KMS-11 (cell line): ENCODE measurements at regions not wholly inside any gene's neighbourhood (a gene's known extent, or its start where the extent isn't known, plus 50 kb on each side); places are given as distances from the start of the nearest gene placed in this dataset.

Source experiments
- H2AFZ ChIP-seq: fragments of 200-600 bp; sonication (generic); 2 replicates; pipeline ENCODE4 v1.6.1; 2016; ENCODE audit warnings: antibody characterized with exemption, mixed run types, low read depth
- H3K27ac ChIP-seq: fragments of 200-600 bp; sonication (generic); 2 replicates; pipeline ENCODE4 v1.6.1; 2016; ENCODE audit warnings: mild to moderate bottlenecking, mixed run types
- H3K27me3 ChIP-seq: fragments of 200-600 bp; sonication (generic); 2 replicates; pipeline ENCODE4 v1.6.1; 2017; ENCODE audit warnings: mild to moderate bottlenecking, low read depth, mixed run types, moderate library complexity; ENCODE audit not compliant: insufficient read depth
- H3K36me3 ChIP-seq: fragments of 200-600 bp; sonication (generic); 2 replicates; pipeline ENCODE4 v1.6.1; 2017; ENCODE audit warnings: mild to moderate bottlenecking, mixed run types; ENCODE audit not compliant: insufficient read depth
- H3K4me1 ChIP-seq: fragments of 200-600 bp; sonication (generic); 2 replicates; pipeline ENCODE4 v1.6.1; 2016; ENCODE audit warnings: mild to moderate bottlenecking, low read depth, mixed run types; ENCODE audit not compliant: poor library complexity, severe bottlenecking
- H3K4me2 ChIP-seq: fragments of 200-600 bp; sonication (generic); 2 replicates; pipeline ENCODE4 v1.7.0; 2016; ENCODE audit warnings: mild to moderate bottlenecking, mixed run types
- H3K4me3 ChIP-seq: fragments of 200-600 bp; sonication (generic); IDR thresholded peaks from 2 replicates; pipeline ENCODE4 v1.6.1; 2017; ENCODE audit warnings: low read depth, low read length, mixed read lengths; ENCODE audit not compliant: insufficient read depth
- H3K79me2 ChIP-seq: fragments of 200-600 bp; sonication (generic); 2 replicates; pipeline ENCODE4 v1.6.1; 2016; ENCODE audit warnings: low read depth, mixed run types; ENCODE audit not compliant: insufficient read depth
- H3K9ac ChIP-seq: fragments of 200-600 bp; sonication (generic); 2 replicates; pipeline ENCODE4 v1.6.1; 2016; ENCODE audit warnings: mild to moderate bottlenecking, mixed run types
- H4K20me1 ChIP-seq: fragments of 200-600 bp; sonication (generic); 2 replicates; pipeline ENCODE4 v1.6.1; 2016; ENCODE audit warnings: mild to moderate bottlenecking, mixed run types; ENCODE audit not compliant: insufficient read depth
- TF ChIP-seq, protein P1 (sequence below): fragments of 200-600 bp; sonication (generic); conservative IDR thresholded peaks from 2 replicates; pipeline ENCODE4 v1.6.1; 2017; ENCODE audit warnings: low read depth, mild to moderate bottlenecking, antibody characterized with exemption, low read length, moderate library complexity, mixed read lengths

DNA sequence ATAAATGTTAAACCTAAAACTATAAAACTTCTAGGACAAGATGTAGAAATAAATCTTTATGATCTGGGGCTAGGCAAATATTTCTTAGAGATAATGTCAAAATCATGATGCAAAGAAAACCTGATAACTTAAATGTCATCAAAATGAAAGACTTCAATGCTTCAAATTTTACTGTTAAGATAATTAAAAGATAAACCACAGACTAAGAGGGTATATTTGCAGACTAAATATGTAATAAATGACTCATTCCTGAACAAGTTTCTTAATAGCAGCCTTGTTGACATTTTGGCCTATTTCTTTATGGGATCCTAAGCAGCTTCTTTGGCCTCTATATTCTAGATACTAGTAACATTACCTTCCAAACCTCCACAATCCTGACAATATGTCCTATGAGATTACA, 2878.3 kb upstream of the PCDH20 start:
- Histone ChIP-seq H3K9ac (no peak overlapping the region), H3K4me2 (no peak overlapping the region), H4K20me1 (no peaks in the 10 kb centered on the region), H3K27me3 (no peaks in the 10 kb centered on the region), H3K4me1 (no peaks in the 10 kb centered on the region), H3K79me2 (no peaks in the 10 kb centered on the region), H3K36me3 (no peaks in the 10 kb centered on the region), H3K27ac (no peak overlapping the region), H3K4me3 (no peak overlapping the region), H2AFZ (no peak overlapping the region)
- TF ChIP-seq, protein P1, sequence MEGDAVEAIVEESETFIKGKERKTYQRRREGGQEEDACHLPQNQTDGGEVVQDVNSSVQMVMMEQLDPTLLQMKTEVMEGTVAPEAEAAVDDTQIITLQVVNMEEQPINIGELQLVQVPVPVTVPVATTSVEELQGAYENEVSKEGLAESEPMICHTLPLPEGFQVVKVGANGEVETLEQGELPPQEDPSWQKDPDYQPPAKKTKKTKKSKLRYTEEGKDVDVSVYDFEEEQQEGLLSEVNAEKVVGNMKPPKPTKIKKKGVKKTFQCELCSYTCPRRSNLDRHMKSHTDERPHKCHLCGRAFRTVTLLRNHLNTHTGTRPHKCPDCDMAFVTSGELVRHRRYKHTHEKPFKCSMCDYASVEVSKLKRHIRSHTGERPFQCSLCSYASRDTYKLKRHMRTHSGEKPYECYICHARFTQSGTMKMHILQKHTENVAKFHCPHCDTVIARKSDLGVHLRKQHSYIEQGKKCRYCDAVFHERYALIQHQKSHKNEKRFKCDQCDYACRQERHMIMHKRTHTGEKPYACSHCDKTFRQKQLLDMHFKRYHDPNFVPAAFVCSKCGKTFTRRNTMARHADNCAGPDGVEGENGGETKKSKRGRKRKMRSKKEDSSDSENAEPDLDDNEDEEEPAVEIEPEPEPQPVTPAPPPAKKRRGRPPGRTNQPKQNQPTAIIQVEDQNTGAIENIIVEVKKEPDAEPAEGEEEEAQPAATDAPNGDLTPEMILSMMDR, result no peak

DNA sequence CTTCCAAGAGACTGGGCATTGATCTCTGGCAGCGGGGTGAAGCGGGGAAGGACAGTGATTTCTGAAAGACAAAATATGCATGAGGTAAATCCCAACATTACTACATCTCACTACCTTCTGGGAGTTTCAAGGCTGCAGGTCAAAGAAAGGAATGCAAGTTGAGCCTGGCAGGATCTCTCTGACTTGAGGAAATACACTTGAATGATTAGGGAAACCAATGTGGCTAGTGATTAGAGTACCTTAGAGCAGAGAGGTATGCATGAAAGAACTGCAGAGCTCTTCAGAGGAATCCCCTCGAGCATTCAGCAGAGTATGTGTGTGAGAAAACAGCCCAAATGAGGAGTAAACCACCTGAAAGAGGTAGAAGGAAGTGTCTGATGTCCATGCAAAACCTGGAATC, 2874.1 kb upstream of the PCDH20 start:
- TF ChIP-seq, protein P1, result no peak
- H4K20me1 ChIP-seq, result no peaks in the 10 kb centered on the region
- no peak overlapping the region for H2AFZ ChIP-seq
- H3K4me2 ChIP-seq, result no peak overlapping the region
- H3K27me3 ChIP-seq, result no peaks in the 10 kb centered on the region
- H3K27ac ChIP-seq, result no peak overlapping the region
- H3K4me1 ChIP-seq, result no peaks in the 10 kb centered on the region
- no peaks in the 10 kb centered on the region for H3K79me2 ChIP-seq
- H3K4me3 ChIP-seq, result no peak overlapping the region
- no peaks in the 10 kb centered on the region for H3K36me3 ChIP-seq
- no peak overlapping the region for H3K9ac ChIP-seq

DNA sequence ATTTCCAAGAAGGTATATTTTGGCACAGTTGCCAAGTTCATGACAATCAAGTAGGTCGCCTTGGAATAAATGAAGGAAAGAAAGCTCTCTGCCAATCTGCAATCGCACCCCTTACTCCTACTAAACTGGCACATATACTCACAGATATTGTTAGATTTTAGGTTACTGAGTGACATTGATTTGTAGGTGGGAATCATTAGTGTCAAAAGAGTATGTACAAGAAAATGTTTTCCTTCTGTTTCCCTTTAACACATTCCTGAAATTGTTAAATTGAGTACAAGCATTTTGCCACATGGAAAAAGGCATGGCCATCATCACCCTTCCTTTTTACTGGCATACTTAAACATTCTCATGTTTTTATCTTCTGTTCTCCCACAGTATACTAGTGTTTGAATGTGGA, 2868.3 kb upstream of the PCDH20 start:
- H3K79me2 ChIP-seq, result no peaks in the 10 kb centered on the region
- TF ChIP-seq, protein P1, result no peak
- no peak overlapping the region for H3K27ac ChIP-seq

DNA sequence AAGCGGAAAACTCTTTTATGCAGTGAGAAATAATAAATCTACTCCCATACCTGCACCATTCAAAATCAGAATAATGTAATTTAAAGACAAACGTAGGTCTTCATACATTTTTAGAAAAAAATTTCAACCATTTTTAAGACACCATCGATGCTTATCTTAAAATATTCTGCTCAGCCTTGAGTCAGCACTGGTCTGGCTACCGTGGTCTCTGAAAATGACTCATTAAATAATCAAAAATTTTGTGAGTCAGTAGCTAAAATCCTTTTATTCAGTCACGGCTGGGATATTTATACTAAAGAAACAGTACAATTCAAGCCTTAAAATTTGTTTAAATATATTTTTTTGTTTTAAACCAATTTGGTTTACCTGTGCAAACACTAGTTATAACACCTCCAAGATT, 2862.8 kb upstream of the PCDH20 start:
- no peak overlapping the region for H3K4me3 ChIP-seq
- no peak overlapping the region for H3K9ac ChIP-seq
- no peak overlapping the region for H2AFZ ChIP-seq
- no peak overlapping the region for H3K4me2 ChIP-seq
- no peaks in the 10 kb centered on the region for H3K4me1 ChIP-seq
- TF ChIP-seq, protein P1, result no peak
- H4K20me1 ChIP-seq, result no peaks in the 10 kb centered on the region
- no peaks in the 10 kb centered on the region for H3K27me3 ChIP-seq
- H3K36me3 ChIP-seq, result no peaks in the 10 kb centered on the region
- H3K27ac ChIP-seq, result no peak overlapping the region
- H3K79me2 ChIP-seq, result no peaks in the 10 kb centered on the region

More for the DNA sequence above, 2868.3 kb upstream of the PCDH20 start:
- Histone ChIP-seq H3K9ac (no peak overlapping the region), H3K4me2 (no peak overlapping the region), H4K20me1 (no peaks in the 10 kb centered on the region), H3K4me3 (no peak overlapping the region), H2AFZ (no peak overlapping the region), H3K4me1 (no peaks in the 10 kb centered on the region), H3K27me3 (no peaks in the 10 kb centered on the region), H3K36me3 (no peaks in the 10 kb centered on the region)

DNA sequence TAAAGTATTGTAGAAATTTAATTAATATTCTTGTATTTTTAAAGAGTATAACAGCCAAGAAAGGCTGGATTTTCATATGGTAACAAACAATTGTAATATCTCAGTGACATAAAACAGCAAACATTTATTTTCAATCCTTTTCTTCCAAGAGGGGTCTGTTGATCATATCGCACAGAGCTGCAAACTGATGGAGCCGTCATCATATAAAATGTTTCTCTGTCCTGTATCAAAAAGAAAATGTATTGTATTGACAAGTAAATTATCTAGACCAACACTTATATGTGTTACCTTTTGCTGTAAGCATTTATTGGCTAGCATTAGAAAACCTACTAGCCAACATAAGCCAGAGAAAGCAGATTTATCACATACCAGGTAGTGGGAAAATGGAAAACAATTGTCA, 2861.4 kb upstream of the PCDH20 start:
- Histone ChIP-seq H4K20me1 (no peaks in the 10 kb centered on the region), H3K27ac (no peak overlapping the region), H3K4me1 (no peaks in the 10 kb centered on the region), H3K36me3 (no peaks in the 10 kb centered on the region), H2AFZ (no peak overlapping the region), H3K27me3 (no peaks in the 10 kb centered on the region), H3K9ac (no peak overlapping the region), H3K79me2 (no peaks in the 10 kb centered on the region), H3K4me3 (no peak overlapping the region), H3K4me2 (no peak overlapping the region)
- TF ChIP-seq, protein P1, result no peak
